Right cardiac atrium (tissue), 5 donors: ENCODE measurements at regions not wholly inside any gene's neighbourhood (a gene's known extent, or its start where the extent isn't known, plus 50 kb on each side); places are given as distances from the start of the nearest gene placed in this dataset.

Source experiments
- ATAC-seq, 2 donors: fragments of 200-7000 bp; cut with Tn5 transposase; one replicate each; pipeline versions ENCODE4 v1.8.0 to v1.9.1; 2020; ENCODE audit warnings: moderate library complexity in 2 of 2, mild to moderate bottlenecking in 1 of 2
- DNase-seq, 3 donors: peaks; one replicate each; pipeline ENCODE4 v3.0.0-alpha.2; 2020
- H3K27ac ChIP-seq: one replicate; pipeline ENCODE4 v1.5.1; 2013; ENCODE audit warnings: mild to moderate bottlenecking, low read length, control low read depth, moderate library complexity
- H3K27me3 ChIP-seq: one replicate; pipeline ENCODE4 v1.6.1; 2013; ENCODE audit not compliant: control insufficient read depth, insufficient read depth
- H3K4me1 ChIP-seq: one replicate; pipeline ENCODE4 v1.6.1; 2013; ENCODE audit warnings: low read length; ENCODE audit not compliant: control insufficient read depth, insufficient read depth
- H3K4me3 ChIP-seq: one replicate; pipeline ENCODE4 v1.5.1; 2013; ENCODE audit warnings: low read length, control low read depth
- H3K9me3 ChIP-seq: one replicate; pipeline ENCODE4 v1.6.1; 2013; ENCODE audit warnings: low read length; ENCODE audit not compliant: control insufficient read depth
- WGBS: extraction: QIAGEN DNeasy Blood & Tissue Kit; methylation state at CpG from one replicate; pipeline ENCODE4 v1.1.7; 2013; 5-methylcytosine and 5-hydroxymethylcytosine counted together
- intact Hi-C, 4 donors: fragments of 100-400 bp; cut with DNase I; formaldehyde crosslinking; loops; one replicate each; pipeline versions ENCODE4 v1.11.0 to v1.14.0; 2022 to 2023
- donor health status: healthy with polysubstance abuse.
- donor health status: DM: no; HTN: yes; CAD: no.
- donor health status: DM: no; HTN: no; CAD: no.
- donor health status: DM: no; HTN: yes; CAD: no; lungs with severe emphysema.
- donor health status: DM: yes; HTN: yes; CAD: no.

DNA sequence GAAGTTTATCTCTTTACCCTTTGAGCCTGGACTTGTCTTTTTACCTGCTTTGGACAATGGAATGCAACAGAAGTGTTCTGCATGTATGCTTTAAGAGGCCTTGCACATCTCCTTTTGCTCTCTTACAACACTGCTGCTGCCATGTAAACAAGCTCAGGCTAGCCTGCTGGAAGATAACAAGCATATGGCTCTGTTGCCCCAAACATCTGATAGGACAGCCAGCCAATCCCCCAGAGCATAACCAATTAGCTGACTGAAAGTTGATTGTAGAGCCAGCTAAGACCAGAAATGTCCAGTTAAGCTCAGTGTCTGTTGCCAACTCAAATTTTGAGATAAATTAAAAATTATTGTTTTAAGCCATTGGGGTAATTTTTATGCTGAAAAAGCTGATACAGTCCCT lies 510.6 kb upstream of the CNKSR2 start:
- intact Hi-C loops: no loop called here
- no peaks in the 10 kb centered on the region for H3K9me3 ChIP-seq
- no peak overlapping the region for H3K27ac ChIP-seq
- H3K4me1 ChIP-seq: no peaks in the 10 kb centered on the region
- H3K27me3 ChIP-seq: no peaks in the 10 kb centered on the region
- ATAC-seq: no peak
- DNase-seq: no peak
- no peak overlapping the region for H3K4me3 ChIP-seq

DNA sequence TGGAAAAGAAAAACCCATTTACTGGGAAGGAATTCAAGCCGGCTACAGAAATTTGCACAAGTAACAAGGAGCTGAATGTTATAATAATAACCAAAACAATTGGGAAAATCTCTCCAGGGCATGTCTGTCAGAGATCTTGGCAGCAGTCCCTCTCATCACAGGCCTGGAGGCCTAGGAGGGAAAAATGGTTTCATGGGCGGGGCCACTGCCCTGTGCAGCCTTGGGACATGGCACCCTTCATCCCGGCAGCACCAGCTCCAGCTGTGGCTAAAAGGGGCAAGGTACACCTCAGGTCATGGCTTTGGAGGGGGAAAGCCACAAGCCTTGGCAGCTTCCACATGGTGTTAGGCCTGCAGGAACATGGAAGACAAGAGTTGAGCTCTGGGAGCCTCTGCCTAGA lies 513.1 kb upstream of the CNKSR2 start:
- no peak overlapping the region for H3K4me3 ChIP-seq
- 85% methylated on average over 3 of the region's 3 CpGs for WGBS
- H3K27me3 ChIP-seq: no peaks in the 10 kb centered on the region
- H3K4me1 ChIP-seq: no peaks in the 10 kb centered on the region
- no peaks in the 10 kb centered on the region for H3K9me3 ChIP-seq
- no peak for DNase-seq
- intact Hi-C loops: no loop called here
- no peak overlapping the region for H3K27ac ChIP-seq
- ATAC-seq: no peak

DNA sequence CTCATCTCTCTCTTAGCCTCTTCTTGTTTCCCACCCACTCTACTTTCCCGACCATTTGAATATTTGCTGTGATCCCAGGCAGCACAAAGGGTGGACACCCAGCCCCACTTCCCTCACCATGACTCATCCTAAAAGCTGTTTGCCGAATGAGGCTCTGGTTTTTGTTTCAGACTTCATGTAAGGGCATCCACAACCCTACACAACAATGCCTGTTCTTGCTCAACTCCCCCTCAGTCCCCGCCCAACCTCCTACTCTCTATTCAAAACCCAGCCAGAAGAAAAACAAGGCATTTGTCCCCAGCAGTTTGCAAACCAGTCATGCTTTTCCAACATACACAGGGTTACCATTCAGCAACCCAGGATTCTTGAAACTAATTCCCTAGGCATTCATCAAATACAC lies 516.5 kb upstream of the CNKSR2 start:
- WGBS: 59% methylated on average over 3 of the region's 3 CpGs
- H3K4me1 ChIP-seq: no peaks in the 10 kb centered on the region
- intact Hi-C loops: no loop called here
- DNase-seq (no peak), ATAC-seq (no peak)
- H3K9me3 ChIP-seq: no peaks in the 10 kb centered on the region
- H3K4me3 ChIP-seq: no peak overlapping the region
- H3K27ac ChIP-seq: no peak overlapping the region
- H3K27me3 ChIP-seq: no peaks in the 10 kb centered on the region

DNA sequence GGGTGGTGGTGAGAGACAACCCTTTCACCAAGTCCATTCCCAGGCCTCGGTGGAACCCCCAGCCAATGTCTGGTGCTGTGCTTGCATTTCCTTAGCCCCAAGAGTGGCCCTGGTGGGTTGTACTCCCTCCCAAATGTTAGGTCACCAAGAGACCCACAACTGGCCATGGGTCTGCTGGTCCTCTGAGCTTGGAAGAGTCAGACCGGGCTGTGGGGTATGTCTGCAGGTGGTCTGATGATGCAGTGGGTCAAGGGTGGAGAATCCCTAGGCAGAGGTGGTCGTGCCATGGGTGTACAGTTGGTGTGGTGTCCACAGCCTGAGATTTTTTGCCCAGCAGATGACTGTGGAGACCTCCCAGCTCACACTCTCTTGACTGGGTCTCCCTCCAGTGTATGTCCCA lies 535.7 kb upstream of the CNKSR2 start:
- Histone ChIP-seq H3K4me1 (no peaks in the 10 kb centered on the region), H3K4me3 (no peak overlapping the region), H3K27me3 (no peaks in the 10 kb centered on the region), H3K27ac (no peak overlapping the region), H3K9me3 (no peaks in the 10 kb centered on the region)
- DNase-seq: no peak
- no peak for ATAC-seq
- WGBS: 72% methylated on average over 3 of the region's 3 CpGs
- intact Hi-C loops: no loop called here

DNA sequence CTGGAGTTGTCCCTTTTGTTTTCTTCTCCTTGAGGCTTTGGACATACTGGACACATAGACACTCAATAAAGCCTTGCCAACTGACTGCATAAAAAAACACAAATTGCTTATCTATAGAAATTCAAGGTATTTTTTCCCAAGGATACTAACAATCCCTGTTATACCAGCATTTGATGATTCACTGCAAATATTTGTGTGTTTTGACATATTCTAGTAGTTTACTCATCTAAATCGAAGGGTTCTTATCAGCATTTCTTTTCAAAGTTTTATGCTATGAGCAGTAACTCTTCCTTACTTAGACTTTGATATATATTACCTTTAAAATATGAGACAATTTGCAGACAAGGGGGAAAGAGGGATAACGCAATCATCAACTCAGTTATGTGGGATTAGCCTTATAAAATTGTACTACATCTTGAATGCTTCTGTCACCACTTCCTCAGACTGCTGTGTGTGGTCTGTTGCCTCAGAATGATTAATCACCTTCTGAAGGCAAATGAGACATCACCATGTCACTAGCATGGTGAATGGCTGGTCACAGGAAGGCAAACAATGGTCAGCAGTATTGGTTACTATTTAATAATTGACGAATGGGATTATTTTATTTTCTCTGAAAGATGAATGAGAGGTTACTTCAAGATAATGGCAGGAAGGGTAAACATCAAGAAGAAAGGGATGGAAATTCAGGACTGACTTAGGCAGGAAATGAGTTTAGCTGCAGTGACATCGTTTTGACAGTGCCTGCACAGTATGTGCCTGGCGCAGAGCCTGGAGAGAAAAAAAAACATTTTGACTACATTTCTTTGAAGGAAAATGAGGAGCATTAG lies 544.3 kb upstream of the CNKSR2 start:
- no peaks in the 10 kb centered on the region for H3K9me3 ChIP-seq
- ATAC-seq: no peak
- H3K27ac ChIP-seq: no peak overlapping the region
- no peaks in the 10 kb centered on the region for H3K27me3 ChIP-seq
- DNase-seq: no peak
- intact Hi-C loops: no loop called here
- H3K4me1 ChIP-seq: no peaks in the 10 kb centered on the region
- 36% methylated on average over 5 of the region's 5 CpGs for WGBS
- no peak overlapping the region for H3K4me3 ChIP-seq

DNA sequence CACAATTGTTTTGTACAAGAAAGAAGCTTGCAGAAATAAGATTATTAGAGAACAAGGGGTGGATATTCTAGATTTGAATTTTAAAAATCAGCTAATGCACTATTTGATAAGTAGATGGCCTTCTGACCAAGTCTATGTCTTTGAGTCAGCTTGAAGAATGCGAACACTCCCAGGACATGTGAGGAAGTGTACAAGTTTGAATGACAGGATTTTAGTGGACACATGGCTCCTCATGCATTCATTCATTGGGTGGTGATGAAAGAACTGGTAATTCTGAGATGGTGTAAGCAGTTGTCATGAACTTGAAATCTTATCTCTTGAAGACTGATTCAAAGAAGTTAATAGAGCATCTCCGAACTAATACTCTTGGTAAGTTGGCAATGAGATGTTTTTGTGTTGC lies 548.2 kb upstream of the CNKSR2 start:
- Histone ChIP-seq H3K27me3 (no peaks in the 10 kb centered on the region), H3K9me3 (no peaks in the 10 kb centered on the region), H3K4me1 (no peaks in the 10 kb centered on the region), H3K27ac (no peak overlapping the region), H3K4me3 (no peak overlapping the region)
- intact Hi-C loops: no loop called here
- DNase-seq (no peak), ATAC-seq (no peak)
- WGBS: 67% methylated on average over 2 of the region's 2 CpGs

DNA sequence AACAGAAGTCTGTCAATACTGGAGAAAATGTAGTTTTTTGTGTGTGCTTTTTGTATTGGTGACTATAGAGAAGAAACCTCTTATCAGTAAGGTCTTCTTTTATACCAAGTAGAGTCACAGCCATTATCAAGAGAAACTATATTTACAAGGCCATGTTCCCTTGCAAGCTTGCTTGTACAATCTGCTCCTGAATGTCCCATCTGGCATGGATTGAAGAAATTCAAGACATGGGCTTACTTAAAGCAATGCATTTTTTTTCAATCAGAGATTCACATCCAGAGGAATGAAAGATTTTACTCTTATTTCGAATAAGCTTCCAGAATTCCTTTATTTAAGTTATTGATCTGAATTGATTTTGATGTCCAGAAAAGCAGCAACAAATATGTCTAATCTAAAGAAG lies 537.3 kb upstream of the RPS6KA3 start:
- intact Hi-C loops: no loop called here
- 79% methylated on average over 1 of the region's 1 CpG for WGBS

DNA sequence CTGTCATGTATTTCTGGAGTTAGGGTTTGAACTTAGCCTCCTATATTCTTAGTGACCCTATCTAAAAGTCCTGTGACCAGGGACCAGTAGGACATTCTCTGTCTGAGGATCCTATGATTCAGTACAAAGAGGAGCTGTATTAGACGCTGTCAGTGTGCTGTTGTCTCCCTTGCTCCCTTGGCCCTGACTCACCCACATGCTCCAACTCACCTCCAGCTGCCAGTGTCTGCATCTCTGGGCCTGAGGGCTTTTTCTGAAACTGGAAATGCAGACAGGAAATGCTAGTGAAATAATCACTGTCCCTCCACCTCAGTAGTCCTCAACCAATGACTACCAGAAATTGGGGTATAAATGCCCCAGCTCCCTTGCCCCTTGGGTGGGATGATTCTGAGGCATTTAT lies 535.3 kb upstream of the RPS6KA3 start:
- Histone ChIP-seq H3K27ac (no peak overlapping the region), H3K9me3 (no peaks in the 10 kb centered on the region), H3K27me3 (no peaks in the 10 kb centered on the region), H3K4me3 (no peak overlapping the region), H3K4me1 (no peaks in the 10 kb centered on the region)
- 89% methylated on average over 1 of the region's 1 CpG for WGBS
- intact Hi-C loops: no loop called here
- no peak for DNase-seq
- ATAC-seq: no peak

More for the DNA sequence above, 537.3 kb upstream of the RPS6KA3 start:
- H3K27ac ChIP-seq: no peak overlapping the region
- H3K27me3 ChIP-seq: no peaks in the 10 kb centered on the region
- H3K4me1 ChIP-seq: no peaks in the 10 kb centered on the region
- DNase-seq (no peak), ATAC-seq (no peak)
- no peak overlapping the region for H3K4me3 ChIP-seq
- no peaks in the 10 kb centered on the region for H3K9me3 ChIP-seq

DNA sequence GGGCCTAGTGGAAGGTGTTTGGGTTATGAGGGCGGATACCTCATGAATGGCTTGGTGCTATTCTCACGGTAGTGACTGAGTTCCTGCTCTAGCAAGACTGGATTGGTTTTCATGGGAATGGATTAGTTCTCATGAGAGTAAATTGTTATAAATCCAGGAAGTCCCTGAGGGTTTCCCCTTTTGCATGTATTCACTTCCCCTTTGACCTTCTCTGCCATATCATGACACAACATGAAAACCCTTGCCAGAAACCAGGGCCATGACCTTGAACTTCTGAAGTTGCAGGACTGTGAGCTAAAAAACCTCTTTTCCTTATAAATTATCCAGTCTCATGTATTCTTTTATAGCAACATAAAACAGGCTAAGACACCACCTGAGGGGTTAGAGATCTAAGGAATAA lies 529.7 kb upstream of the RPS6KA3 start:
- WGBS: 77% methylated on average over 2 of the region's 2 CpGs
- no peak overlapping the region for H3K4me3 ChIP-seq
- H3K27ac ChIP-seq: no peak overlapping the region
- no peaks in the 10 kb centered on the region for H3K4me1 ChIP-seq
- no peak for DNase-seq
- no peaks in the 10 kb centered on the region for H3K27me3 ChIP-seq
- intact Hi-C loops: no loop called here
- no peak for ATAC-seq
- no peaks in the 10 kb centered on the region for H3K9me3 ChIP-seq

DNA sequence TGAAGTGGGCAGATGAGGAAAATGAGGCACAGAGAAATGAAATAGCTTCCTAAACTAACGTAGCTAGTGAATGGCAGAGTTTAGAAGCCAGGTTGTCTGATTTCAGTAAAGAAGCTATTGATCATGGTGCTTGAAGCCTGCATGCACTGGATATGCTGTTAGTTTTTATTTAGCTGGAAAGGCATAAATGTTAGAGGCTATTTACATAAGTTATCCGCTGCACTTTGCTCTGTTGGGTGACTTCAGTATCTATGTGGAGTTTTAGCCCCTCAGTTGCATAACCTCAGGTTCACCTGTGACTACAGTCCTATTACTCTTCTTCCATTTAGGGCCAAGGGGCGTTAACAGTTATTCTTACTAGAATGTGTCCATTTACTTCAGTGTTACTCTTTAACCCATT lies 522.4 kb upstream of the RPS6KA3 start:
- ATAC-seq: no peak
- H3K4me3 ChIP-seq: no peak overlapping the region
- no peaks in the 10 kb centered on the region for H3K9me3 ChIP-seq
- H3K4me1 ChIP-seq: no peaks in the 10 kb centered on the region
- no peaks in the 10 kb centered on the region for H3K27me3 ChIP-seq
- DNase-seq: no peak
- 76% methylated on average over 3 of the region's 3 CpGs for WGBS
- no peak overlapping the region for H3K27ac ChIP-seq
- intact Hi-C loops: no loop called here

DNA sequence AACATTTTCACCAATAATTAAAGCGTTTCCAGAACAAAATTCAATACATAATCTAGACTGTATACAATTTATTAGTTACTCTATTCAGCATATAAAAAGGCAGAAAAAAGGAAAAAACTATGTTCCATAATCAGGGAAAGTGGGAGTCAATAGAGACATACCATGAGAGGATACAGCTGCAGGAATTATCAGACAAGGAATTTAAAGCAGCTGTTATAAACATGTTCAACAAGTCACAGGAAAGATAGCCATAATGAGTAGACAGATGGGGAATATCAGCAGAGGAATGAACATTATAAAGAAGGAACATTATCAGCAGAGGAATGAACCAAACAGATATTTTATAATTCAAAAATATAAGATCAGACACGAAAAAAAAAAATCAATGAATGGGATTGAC lies 500.6 kb upstream of the RPS6KA3 start:
- H3K27ac ChIP-seq: no peak overlapping the region
- H3K4me1 ChIP-seq: no peaks in the 10 kb centered on the region
- no peaks in the 10 kb centered on the region for H3K9me3 ChIP-seq
- no peaks in the 10 kb centered on the region for H3K27me3 ChIP-seq
- 43% methylated on average over 2 of the region's 2 CpGs for WGBS
- intact Hi-C loops: no loop called here
- DNase-seq (no peak), ATAC-seq (no peak)
- H3K4me3 ChIP-seq: no peak overlapping the region

DNA sequence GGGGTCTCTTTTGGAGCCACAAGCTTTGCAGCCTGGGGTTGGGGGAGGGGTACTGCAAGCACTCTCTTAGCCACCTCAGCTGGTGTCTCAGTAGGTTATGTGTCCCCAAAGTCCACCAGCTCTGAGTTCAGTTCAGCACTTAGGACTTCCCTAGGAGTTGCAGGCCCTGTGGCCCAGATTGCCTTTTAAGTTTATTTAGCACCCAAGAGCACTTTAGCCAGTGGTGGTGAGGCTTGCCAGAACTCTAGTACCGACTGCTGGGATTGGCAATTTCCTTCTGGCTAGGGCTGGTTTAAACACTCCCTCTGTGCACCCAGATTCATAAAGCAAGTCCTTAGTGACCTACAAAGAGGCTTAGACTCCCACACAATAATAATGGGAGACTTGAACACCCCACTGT lies 489.9 kb upstream of the RPS6KA3 start:
- no peak for ATAC-seq
- 81% methylated on average over 1 of the region's 1 CpG for WGBS
- Histone ChIP-seq H3K4me3 (no peak overlapping the region), H3K9me3 (no peaks in the 10 kb centered on the region), H3K4me1 (no peaks in the 10 kb centered on the region), H3K27me3 (no peaks in the 10 kb centered on the region), H3K27ac (no peak overlapping the region)
- no peak for DNase-seq
- intact Hi-C loops: no loop called here
